ENCODE measurements at regions not wholly inside any gene's neighbourhood (a gene's known extent, or its start where the extent isn't known, plus 50 kb on each side); places are given as distances from the start of the nearest gene placed in this dataset.

GRCh38 chr11:62033191-62034035, 66.0 kb upstream of the FTH1 start (continued):
- TF ChIP-seq CBX3 (IDR thresholded peaks at IDR 0.05; ENCODE audit: borderline replicate concordance in 1 of 2, low read length in 2 of 2), result no peak
- no peak for TF ChIP-seq ARID2 (IDR thresholded peaks at IDR 0.05)
- no peak for TF ChIP-seq ZBTB33 (CRISPR knock-in tag; IDR thresholded peaks at IDR 0.05)
- peak in 1 of 2 experiments; percentile 42; a peak in 1 of 4 replicates for TF ChIP-seq MNT (conservative IDR thresholded peaks at IDR 0.05)
- TF ChIP-seq ZFPM2 (CRISPR knock-in tag; IDR thresholded peaks at IDR 0.05), result no peak
- no peak for TF ChIP-seq ELF2 (CRISPR knock-in tag; IDR thresholded peaks at IDR 0.05)
- TF ChIP-seq ZSCAN32 (CRISPR knock-in tag; IDR thresholded peaks at IDR 0.05), result no peak
- no peak for TF ChIP-seq GABPB1 (CRISPR knock-in tag; IDR thresholded peaks at IDR 0.05)
- TF ChIP-seq, protein P1, sequence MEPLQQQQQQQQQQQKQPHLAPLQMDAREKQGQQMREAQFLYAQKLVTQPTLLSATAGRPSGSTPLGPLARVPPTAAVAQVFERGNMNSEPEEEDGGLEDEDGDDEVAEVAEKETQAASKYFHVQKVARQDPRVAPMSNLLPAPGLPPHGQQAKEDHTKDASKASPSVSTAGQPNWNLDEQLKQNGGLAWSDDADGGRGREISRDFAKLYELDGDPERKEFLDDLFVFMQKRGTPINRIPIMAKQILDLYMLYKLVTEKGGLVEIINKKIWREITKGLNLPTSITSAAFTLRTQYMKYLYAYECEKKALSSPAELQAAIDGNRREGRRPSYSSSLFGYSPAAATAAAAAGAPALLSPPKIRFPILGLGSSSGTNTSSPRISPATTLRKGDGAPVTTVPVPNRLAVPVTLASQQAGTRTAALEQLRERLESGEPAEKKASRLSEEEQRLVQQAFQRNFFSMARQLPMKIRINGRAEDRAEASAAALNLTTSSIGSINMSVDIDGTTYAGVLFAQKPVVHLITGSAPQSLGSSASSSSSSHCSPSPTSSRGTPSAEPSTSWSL (CRISPR knock-in tag; IDR thresholded peaks at IDR 0.05; ENCODE audit: borderline replicate concordance), result no peak
- TF ChIP-seq, protein P2, sequence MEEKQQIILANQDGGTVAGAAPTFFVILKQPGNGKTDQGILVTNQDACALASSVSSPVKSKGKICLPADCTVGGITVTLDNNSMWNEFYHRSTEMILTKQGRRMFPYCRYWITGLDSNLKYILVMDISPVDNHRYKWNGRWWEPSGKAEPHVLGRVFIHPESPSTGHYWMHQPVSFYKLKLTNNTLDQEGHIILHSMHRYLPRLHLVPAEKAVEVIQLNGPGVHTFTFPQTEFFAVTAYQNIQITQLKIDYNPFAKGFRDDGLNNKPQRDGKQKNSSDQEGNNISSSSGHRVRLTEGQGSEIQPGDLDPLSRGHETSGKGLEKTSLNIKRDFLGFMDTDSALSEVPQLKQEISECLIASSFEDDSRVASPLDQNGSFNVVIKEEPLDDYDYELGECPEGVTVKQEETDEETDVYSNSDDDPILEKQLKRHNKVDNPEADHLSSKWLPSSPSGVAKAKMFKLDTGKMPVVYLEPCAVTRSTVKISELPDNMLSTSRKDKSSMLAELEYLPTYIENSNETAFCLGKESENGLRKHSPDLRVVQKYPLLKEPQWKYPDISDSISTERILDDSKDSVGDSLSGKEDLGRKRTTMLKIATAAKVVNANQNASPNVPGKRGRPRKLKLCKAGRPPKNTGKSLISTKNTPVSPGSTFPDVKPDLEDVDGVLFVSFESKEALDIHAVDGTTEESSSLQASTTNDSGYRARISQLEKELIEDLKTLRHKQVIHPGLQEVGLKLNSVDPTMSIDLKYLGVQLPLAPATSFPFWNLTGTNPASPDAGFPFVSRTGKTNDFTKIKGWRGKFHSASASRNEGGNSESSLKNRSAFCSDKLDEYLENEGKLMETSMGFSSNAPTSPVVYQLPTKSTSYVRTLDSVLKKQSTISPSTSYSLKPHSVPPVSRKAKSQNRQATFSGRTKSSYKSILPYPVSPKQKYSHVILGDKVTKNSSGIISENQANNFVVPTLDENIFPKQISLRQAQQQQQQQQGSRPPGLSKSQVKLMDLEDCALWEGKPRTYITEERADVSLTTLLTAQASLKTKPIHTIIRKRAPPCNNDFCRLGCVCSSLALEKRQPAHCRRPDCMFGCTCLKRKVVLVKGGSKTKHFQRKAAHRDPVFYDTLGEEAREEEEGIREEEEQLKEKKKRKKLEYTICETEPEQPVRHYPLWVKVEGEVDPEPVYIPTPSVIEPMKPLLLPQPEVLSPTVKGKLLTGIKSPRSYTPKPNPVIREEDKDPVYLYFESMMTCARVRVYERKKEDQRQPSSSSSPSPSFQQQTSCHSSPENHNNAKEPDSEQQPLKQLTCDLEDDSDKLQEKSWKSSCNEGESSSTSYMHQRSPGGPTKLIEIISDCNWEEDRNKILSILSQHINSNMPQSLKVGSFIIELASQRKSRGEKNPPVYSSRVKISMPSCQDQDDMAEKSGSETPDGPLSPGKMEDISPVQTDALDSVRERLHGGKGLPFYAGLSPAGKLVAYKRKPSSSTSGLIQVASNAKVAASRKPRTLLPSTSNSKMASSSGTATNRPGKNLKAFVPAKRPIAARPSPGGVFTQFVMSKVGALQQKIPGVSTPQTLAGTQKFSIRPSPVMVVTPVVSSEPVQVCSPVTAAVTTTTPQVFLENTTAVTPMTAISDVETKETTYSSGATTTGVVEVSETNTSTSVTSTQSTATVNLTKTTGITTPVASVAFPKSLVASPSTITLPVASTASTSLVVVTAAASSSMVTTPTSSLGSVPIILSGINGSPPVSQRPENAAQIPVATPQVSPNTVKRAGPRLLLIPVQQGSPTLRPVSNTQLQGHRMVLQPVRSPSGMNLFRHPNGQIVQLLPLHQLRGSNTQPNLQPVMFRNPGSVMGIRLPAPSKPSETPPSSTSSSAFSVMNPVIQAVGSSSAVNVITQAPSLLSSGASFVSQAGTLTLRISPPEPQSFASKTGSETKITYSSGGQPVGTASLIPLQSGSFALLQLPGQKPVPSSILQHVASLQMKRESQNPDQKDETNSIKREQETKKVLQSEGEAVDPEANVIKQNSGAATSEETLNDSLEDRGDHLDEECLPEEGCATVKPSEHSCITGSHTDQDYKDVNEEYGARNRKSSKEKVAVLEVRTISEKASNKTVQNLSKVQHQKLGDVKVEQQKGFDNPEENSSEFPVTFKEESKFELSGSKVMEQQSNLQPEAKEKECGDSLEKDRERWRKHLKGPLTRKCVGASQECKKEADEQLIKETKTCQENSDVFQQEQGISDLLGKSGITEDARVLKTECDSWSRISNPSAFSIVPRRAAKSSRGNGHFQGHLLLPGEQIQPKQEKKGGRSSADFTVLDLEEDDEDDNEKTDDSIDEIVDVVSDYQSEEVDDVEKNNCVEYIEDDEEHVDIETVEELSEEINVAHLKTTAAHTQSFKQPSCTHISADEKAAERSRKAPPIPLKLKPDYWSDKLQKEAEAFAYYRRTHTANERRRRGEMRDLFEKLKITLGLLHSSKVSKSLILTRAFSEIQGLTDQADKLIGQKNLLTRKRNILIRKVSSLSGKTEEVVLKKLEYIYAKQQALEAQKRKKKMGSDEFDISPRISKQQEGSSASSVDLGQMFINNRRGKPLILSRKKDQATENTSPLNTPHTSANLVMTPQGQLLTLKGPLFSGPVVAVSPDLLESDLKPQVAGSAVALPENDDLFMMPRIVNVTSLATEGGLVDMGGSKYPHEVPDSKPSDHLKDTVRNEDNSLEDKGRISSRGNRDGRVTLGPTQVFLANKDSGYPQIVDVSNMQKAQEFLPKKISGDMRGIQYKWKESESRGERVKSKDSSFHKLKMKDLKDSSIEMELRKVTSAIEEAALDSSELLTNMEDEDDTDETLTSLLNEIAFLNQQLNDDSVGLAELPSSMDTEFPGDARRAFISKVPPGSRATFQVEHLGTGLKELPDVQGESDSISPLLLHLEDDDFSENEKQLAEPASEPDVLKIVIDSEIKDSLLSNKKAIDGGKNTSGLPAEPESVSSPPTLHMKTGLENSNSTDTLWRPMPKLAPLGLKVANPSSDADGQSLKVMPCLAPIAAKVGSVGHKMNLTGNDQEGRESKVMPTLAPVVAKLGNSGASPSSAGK (IDR thresholded peaks at IDR 0.05), result no peak; the same call in 1 of the 2 replicates
